ENCODE measurements at regions not wholly inside any gene's neighbourhood (a gene's known extent, or its start where the extent isn't known, plus 50 kb on each side); places are given as distances from the start of the nearest gene placed in this dataset.
"Not testable (repeated sequence)": the region's sequence is repeated elsewhere in the genome, so short reads cannot be mapped to it uniquely, and the experiment has no call there.

DNA sequence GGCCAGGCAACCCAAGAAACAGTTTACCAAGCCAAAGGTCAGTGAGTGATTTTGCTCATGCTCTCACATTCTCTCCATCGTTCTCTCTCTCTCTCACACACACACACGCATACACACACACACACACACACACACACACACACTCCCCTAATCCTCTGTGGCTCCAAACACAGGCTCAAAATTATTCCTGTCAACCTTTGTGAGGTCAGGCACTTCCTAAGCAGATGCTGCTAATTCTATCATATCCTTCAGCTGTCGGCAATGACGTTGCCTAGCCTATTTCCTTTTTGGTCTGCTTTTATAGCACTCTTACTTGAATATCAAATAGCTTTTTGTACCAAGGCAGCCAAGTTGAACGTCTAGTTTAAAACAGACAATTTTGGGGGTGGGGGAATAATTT, 98.9 kb upstream of the EGLN3 start:
- Histone ChIP-seq H3K4me2 (ENCODE audit: extremely low read depth, insufficient read depth, low read length) (no peak overlapping the region), H3K4me3 (replicated peaks in 1 of 4; ENCODE audit: control extremely low read depth in 1 of 4, insufficient read depth in 1 of 4, low read depth in 3 of 4, low read length in 4 of 4) (no peak overlapping the region), H3K9ac (ENCODE audit: insufficient read depth, low read length) (no peak overlapping the region), H4K20me1 (ENCODE audit: control insufficient read depth, extremely low read depth, insufficient read depth, low read length) (no peaks in the 10 kb centered on the region), H3K27ac (ENCODE audit: insufficient read depth, low read length) (no peak overlapping the region), H3K27me3 (ENCODE audit: control insufficient read depth, insufficient read depth, low read length) (no peaks in the 10 kb centered on the region), H2AFZ (ENCODE audit: low read length) (no peak overlapping the region), H3K4me1 (ENCODE audit: control insufficient read depth, extremely low read depth, insufficient read depth, low read length) (no peaks in the 10 kb centered on the region), H3K9me3 (ENCODE audit: control insufficient read depth, insufficient read depth, low read depth, low read length) (no peaks in the 10 kb centered on the region), H3K79me2 (ENCODE audit: control insufficient read depth, insufficient read depth, low read length) (no peaks in the 10 kb centered on the region), H3K36me3 (ENCODE audit: control insufficient read depth, insufficient read depth, low read length) (no peaks in the 10 kb centered on the region)
- TF ChIP-seq, protein P1, sequence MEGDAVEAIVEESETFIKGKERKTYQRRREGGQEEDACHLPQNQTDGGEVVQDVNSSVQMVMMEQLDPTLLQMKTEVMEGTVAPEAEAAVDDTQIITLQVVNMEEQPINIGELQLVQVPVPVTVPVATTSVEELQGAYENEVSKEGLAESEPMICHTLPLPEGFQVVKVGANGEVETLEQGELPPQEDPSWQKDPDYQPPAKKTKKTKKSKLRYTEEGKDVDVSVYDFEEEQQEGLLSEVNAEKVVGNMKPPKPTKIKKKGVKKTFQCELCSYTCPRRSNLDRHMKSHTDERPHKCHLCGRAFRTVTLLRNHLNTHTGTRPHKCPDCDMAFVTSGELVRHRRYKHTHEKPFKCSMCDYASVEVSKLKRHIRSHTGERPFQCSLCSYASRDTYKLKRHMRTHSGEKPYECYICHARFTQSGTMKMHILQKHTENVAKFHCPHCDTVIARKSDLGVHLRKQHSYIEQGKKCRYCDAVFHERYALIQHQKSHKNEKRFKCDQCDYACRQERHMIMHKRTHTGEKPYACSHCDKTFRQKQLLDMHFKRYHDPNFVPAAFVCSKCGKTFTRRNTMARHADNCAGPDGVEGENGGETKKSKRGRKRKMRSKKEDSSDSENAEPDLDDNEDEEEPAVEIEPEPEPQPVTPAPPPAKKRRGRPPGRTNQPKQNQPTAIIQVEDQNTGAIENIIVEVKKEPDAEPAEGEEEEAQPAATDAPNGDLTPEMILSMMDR (conservative IDR thresholded peaks at IDR 0.05 in 1 of 2, IDR thresholded peaks at IDR 0.05 in 1 of 2; ENCODE audit: low read depth in 1 of 2, low read length in 2 of 2), result no peak
- no peak for TF ChIP-seq EZH2 (IDR thresholded peaks at IDR 0.05; ENCODE audit: low read length, missing control alignments)
- DNase-seq (ENCODE audit: low read depth in 2 of 2), result no peak

DNA sequence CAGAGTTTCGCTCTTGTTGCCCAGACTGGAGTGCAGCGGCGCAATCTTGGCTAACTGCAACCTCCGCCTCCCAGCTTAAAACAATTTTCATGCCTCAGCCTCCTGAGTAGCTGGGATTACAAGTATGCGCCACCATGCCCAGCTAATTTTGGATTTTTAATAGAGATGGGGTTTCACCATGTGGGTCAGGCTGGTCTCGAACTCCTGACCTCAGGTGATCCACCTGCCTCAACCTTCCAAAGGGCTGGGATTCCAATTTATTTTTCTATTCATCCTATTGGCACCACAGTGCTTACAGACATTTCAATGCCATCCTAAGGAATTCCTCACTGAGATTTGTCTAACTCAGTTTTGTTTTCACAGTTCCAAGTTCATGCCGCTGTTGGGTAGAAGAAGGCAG, 98.3 kb upstream of the EGLN3 start:
- H3K27me3 ChIP-seq (ENCODE audit: control insufficient read depth, insufficient read depth, low read length); H4K20me1 ChIP-seq (ENCODE audit: control insufficient read depth, extremely low read depth, insufficient read depth, low read length); H3K9ac ChIP-seq (ENCODE audit: insufficient read depth, low read length); H3K4me2 ChIP-seq (ENCODE audit: extremely low read depth, insufficient read depth, low read length); H3K9me3 ChIP-seq (ENCODE audit: control insufficient read depth, insufficient read depth, low read depth, low read length); H3K4me3 ChIP-seq (replicated peaks in 1 of 4; ENCODE audit: control extremely low read depth in 1 of 4, insufficient read depth in 1 of 4, low read depth in 3 of 4, low read length in 4 of 4); DNase-seq (ENCODE audit: low read depth in 2 of 2); H2AFZ ChIP-seq (ENCODE audit: low read length); H3K27ac ChIP-seq (ENCODE audit: insufficient read depth, low read length); H3K4me1 ChIP-seq (ENCODE audit: control insufficient read depth, extremely low read depth, insufficient read depth, low read length); H3K36me3 ChIP-seq (ENCODE audit: control insufficient read depth, insufficient read depth, low read length); H3K79me2 ChIP-seq (ENCODE audit: control insufficient read depth, insufficient read depth, low read length): not testable (repeated sequence)

DNA sequence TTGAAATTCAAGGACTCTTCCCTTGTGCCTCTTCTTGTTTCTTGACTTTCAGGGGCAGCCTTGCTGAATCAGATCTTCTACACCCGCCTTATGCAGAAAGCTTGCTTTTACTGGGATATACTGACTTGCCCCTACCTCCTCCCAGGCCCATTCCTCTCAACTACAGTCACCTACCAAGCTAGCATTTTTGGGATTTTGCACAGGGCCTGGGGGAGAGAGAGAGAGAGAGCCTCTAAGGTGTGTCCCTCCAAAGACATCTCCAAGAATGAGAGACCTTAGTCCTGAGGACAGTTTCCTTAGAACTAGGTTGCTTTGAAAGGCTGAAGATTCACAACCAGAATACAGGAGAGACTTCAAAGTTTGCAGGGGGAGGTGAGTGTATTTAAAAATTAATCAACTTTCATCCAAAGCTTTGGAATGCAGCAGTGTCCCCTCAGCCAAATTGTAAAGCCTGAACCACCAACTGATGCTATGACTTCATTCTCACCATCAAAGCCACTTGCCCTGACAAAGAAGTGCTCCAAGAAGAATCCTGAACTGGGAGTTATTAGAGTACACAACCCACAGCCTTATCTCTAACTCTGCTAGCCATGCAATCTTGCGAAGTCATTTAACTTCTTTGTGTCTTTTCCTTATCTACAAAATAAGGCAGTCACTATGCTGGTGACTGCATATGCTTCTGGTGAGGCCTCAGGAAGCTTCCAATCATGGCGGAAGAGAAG, 96.1 kb upstream of the EGLN3 start:
- no peak for DNase-seq (ENCODE audit: low read depth in 2 of 2)
- Histone ChIP-seq H3K27me3 (ENCODE audit: control insufficient read depth, insufficient read depth, low read length) (no peaks in the 10 kb centered on the region), H3K79me2 (ENCODE audit: control insufficient read depth, insufficient read depth, low read length) (no peaks in the 10 kb centered on the region), H3K9me3 (ENCODE audit: control insufficient read depth, insufficient read depth, low read depth, low read length) (no peaks in the 10 kb centered on the region), H3K27ac (ENCODE audit: insufficient read depth, low read length) (no peak overlapping the region), H4K20me1 (ENCODE audit: control insufficient read depth, extremely low read depth, insufficient read depth, low read length) (no peaks in the 10 kb centered on the region), H3K4me3 (replicated peaks in 1 of 4; ENCODE audit: control extremely low read depth in 1 of 4, insufficient read depth in 1 of 4, low read depth in 3 of 4, low read length in 4 of 4) (no peak overlapping the region), H3K4me1 (ENCODE audit: control insufficient read depth, extremely low read depth, insufficient read depth, low read length) (no peaks in the 10 kb centered on the region), H3K36me3 (ENCODE audit: control insufficient read depth, insufficient read depth, low read length) (no peaks in the 10 kb centered on the region), H3K9ac (ENCODE audit: insufficient read depth, low read length) (no peak overlapping the region), H2AFZ (ENCODE audit: low read length) (no peak overlapping the region), H3K4me2 (ENCODE audit: extremely low read depth, insufficient read depth, low read length) (no peak overlapping the region)
- TF ChIP-seq, protein P1 (conservative IDR thresholded peaks at IDR 0.05 in 1 of 2, IDR thresholded peaks at IDR 0.05 in 1 of 2; ENCODE audit: low read depth in 1 of 2, low read length in 2 of 2), result no peak
- TF ChIP-seq EZH2 (IDR thresholded peaks at IDR 0.05; ENCODE audit: low read length, missing control alignments), result no peak
